IPS-20b (cell line): ENCODE measurements at regions not wholly inside any gene's neighbourhood (a gene's known extent, or its start where the extent isn't known, plus 50 kb on each side); places are given as distances from the start of the nearest gene placed in this dataset.
A peak's percentile ranks its signal among the peaks of the same experiment; 100 is the strongest.

Experiments
- H3K27ac ChIP-seq: one replicate; pipeline ENCODE4 v1.5.1; 2013; ENCODE audit warnings: low read length
- H3K27me3 ChIP-seq: 2 replicates; pipeline ENCODE4 v1.6.1; 2013; ENCODE audit warnings: mild to moderate bottlenecking, low read length, inconsistent platforms; ENCODE audit not compliant: insufficient read depth
- H3K36me3 ChIP-seq: 2 replicates; pipeline ENCODE4 v1.6.1; 2013; ENCODE audit warnings: low read depth, mild to moderate bottlenecking, inconsistent platforms, low read length, moderate library complexity; ENCODE audit not compliant: insufficient read depth
- H3K4me1 ChIP-seq: 2 replicates; pipeline ENCODE4 v1.6.1; 2013; ENCODE audit warnings: mild to moderate bottlenecking, control low read depth, inconsistent platforms, low read length, moderate library complexity; ENCODE audit not compliant: insufficient read depth
- H3K4me3 ChIP-seq: 2 replicates; pipeline ENCODE4 v1.5.1; 2013; ENCODE audit warnings: mild to moderate bottlenecking, low read length, inconsistent platforms
- H3K9ac ChIP-seq: 2 replicates; pipeline ENCODE4 v1.6.1; 2013; ENCODE audit warnings: low read depth, mild to moderate bottlenecking, inconsistent platforms, low read length, moderate library complexity
- H3K9me3 ChIP-seq: 2 replicates; pipeline ENCODE4 v1.6.1; 2013; ENCODE audit warnings: mild to moderate bottlenecking, low read depth, low read length, inconsistent platforms; ENCODE audit not compliant: insufficient read depth

DNA sequence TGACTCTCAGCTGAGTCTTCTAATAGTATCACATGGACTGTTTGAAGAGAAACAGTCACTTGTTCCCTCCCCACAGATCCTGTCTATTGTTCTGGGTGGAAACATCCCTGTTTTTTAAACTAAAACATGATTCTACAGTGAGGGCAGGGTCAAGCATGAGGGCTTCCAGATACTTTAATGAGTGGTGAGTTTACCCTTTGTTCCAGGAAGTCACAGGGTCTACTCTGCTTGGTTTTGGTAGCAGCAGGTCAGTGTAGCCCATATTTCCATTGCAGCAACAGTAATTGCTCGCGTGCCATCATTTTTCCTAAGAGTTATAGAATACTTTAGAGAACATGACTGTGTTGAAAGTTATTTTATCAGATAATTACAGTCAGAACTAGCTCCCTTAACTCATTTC, 87.4 kb downstream of the ZNF732 start:
- Histone ChIP-seq H3K4me3 (no peak overlapping the region), H3K27me3 (no peaks in the 10 kb centered on the region), H3K36me3 (no peaks in the 10 kb centered on the region), H3K27ac (no peak overlapping the region), H3K4me1 (no peaks in the 10 kb centered on the region), H3K9me3 (peaks cover 76% of the 10 kb centered on the region), H3K9ac (no peak overlapping the region)

DNA sequence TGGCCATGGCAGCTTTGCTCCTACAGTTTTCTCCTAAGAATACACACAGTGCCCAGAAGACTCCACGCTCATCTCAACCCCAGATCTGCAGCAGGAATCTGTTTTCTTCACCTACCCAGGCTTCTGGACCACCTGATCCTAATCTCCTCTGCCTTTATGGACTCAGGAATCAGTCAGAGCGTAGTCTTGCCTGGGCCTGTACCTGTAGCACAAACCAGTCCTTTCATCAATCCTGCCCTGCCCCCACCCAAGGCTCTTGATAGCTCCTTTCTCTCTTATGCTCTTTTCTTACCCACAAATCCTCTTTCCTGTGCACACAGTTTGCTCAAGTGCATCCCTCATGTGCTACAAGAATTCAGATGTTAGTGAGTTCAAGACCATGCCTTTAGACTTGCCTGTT, 89.7 kb downstream of the ZNF718 start:
- H3K4me3 ChIP-seq, result peak overlapping the region; percentile 70; the same call in 1 of the 2 replicates
- no peaks in the 10 kb centered on the region for H3K27me3 ChIP-seq
- no peaks in the 10 kb centered on the region for H3K36me3 ChIP-seq
- no peaks in the 10 kb centered on the region for H3K4me1 ChIP-seq
- H3K27ac ChIP-seq, result no peak overlapping the region
- H3K9ac ChIP-seq, result no peak overlapping the region
- peaks cover 80% of the 10 kb centered on the region for H3K9me3 ChIP-seq
